ENCODE measurements at regions not wholly inside any gene's neighbourhood (a gene's known extent, or its start where the extent isn't known, plus 50 kb on each side); places are given as distances from the start of the nearest gene placed in this dataset.
A peak's percentile ranks its signal among the peaks of the same experiment; 100 is the strongest.

DNA sequence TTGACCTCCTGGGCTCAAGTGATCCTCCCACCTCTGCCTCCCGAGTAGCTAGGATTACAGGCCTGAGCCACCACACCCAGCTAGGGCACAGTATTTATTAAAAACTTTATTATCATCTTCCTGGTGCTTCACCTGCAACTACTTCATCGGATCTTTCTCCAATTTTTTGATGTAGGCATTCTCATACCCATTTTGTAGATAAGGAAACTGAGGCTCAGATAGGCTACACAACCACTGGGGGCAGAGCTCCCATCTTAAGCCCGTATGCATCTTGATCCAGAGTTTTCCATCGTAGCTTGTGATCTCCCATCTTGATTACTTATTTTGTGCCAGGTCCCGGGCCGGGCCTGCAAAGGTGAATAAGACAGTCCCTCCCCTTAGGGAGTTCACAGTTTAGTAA lies 68.1 kb upstream of the BCOR start:
- DNase-seq, result no peak

DNA sequence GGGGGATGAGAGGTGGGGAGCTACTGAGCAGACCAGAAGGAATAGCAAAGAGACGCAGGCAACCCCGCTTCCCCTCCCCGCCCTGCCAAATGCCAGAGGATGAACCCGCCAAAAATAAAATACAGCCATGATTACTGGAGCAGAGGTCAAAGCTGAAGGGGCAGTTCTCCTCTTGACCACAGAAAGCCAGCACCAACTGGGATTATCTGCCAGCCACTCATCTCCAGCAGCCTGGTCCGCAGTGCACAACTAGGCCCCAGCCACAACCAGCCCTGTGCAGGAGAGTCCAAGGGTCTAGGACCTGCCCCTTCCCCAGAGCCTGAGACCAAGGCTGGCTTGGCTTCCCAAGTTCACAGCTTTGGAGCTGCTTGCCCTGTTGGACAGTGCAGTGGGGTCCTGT lies 67.4 kb upstream of the BCOR start:
- no peak for DNase-seq

- no peak for DNase-seq
These were observed 67.0 kb upstream of the BCOR start for GRCh38 chrX:40164751-40165150.

DNA sequence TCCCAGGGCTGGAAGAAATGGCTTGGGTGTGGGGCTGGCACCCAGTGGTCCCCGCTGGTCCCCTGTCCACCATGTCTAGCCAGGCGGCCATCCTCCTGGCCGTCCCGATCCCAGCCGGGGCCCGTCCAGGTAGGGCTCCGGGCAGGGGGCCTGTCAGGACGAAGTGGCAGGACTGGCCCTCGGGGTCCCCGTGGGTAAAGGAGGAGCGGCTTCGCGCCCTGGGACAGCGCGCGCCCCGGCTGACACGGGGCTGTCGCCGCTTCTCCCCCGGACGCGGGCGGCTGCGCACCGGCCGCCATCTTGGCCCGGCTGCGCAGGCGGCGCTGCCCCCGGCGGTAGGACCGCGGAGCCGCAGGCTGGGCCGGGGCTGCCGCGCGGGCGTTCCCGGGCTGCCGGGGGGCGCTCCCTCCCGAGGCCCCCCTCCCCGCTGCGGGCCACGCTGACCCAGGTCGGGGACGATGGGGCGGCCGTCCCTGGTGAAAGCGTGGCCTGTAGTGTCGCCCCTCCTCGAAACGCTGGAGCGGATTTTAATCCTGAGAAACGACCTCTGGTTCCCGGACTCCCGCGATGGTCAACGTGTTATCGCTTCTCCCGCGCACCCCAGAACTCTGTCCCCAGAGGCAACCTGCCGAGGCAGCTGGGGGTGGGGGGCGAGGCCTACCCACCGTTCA lies 60.4 kb upstream of the BCOR start:
- no peak for DNase-seq

GRCh38 chrX:40157228-40158035 lies 59.7 kb upstream of the BCOR start:
- DNase-seq, result no peak

- DNase-seq, result no peak
These were observed 58.9 kb upstream of the BCOR start for GRCh38 chrX:40156470-40157227.

- no peak for DNase-seq
These were observed 58.1 kb upstream of the BCOR start for GRCh38 chrX:40155589-40156469.

- peak; percentile 19 for DNase-seq
These were observed 57.3 kb upstream of the BCOR start for GRCh38 chrX:40154853-40155588.

- DNase-seq, result peak; percentile 10
These were observed 56.6 kb upstream of the BCOR start for GRCh38 chrX:40154250-40154852.

- DNase-seq, result peak; percentile 53
These were observed 55.8 kb upstream of the BCOR start for GRCh38 chrX:40153345-40154249.

DNA sequence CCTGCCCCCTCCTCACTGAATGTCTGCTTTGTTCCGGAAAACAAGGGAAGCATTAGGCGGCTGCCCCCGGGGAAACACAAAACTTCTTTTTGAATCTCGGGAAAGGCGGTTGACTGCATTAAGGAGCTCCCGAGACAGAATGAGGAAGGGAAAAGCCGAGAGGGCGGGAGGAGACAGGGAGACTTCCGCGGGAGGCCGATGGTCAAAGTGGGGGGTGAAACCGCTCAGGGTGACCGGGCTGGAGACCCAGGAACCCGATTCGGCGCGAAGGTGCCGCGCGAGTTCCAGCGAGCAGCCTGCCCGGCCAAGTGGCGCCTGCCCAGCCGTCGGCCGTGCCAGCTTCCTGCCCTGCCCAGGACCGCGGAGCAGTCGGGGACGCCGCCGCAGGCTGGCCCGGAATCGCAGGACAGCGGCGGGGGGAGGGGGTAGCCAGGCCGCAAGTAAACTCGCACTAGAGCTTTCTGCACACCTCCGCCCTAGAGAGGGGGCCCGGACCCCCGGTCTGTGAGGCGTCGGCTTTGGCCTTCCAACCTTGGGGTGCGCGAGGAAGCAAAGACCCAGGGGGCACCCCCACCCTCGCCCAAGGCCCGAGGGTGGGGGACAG lies 55.1 kb upstream of the BCOR start:
- DNase-seq, result peak; percentile 13

DNA sequence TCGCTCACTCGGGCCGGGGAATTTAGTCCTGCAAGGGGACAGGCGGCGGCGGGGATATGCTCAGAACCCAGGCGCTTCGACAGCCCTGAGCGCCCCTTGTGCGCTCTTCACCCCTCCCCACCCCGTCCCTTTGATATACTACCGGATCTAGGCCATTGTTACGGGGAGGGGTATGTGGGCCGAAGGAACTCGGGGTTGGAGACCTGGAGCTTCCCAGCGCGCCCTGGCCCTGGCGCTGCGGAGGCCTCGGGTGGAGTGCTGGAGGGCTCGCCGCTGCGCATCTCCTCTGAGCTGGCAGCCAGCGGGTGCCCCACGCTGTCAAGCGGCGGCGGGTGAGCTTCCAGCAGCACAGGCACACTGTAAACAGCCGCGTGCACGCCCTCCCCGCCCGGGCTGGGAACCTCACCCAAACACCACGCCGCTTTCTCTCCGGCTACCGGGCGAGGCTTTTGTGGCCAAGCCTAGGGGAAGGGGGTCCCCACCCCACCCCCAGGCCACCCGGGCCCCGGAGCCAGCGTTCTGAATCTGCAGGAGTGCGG lies 54.5 kb upstream of the BCOR start:
- DNase-seq, result peak; percentile 5

- DNase-seq, result no peak
These were observed 53.7 kb upstream of the BCOR start for GRCh38 chrX:40151211-40152172.

- no peak for DNase-seq
These were observed 52.7 kb upstream of the BCOR start for GRCh38 chrX:40150503-40150902.

DNA sequence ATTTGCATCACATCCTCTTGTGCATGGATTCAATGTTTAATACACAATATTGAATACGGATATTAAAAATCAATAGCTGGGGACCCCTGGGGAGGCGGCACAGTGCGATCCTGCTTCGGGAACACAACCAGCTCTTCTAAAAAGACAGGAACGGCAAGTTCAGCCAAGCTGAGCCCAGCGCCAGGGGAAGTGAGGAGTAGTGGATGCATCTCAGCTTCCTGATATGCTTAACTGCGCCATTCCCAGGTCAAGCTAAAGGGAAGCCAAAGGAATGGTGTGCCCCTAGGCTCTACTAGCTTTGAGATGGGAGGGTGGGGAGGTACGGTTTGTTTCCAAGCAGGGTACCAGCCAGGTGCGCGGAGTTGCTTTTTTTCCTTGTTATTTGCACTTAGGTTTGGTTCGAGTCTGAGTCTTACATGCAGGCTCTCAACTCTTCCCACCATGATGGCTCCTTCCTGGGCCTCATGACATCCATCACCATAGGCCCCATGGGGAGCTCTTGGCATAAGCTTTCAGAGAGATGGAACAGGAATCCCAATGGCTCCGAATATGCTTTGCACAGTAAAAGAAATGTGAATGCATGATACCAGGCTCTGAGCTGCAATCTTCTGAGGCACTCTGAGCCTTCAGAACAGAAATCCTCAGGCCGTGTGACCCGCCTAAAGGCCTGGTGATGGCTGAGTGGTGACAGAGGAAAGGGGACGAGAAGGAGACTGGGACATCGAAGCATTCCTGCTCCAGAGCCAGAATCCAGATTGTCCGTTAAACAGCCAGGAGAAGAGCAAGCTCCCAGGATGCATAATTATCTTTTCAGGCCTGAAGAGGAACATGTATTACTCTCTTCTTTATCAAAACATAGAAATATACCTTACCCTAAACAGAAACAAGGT lies 51.8 kb upstream of the BCOR start:
- DNase-seq, result no peak

DNA sequence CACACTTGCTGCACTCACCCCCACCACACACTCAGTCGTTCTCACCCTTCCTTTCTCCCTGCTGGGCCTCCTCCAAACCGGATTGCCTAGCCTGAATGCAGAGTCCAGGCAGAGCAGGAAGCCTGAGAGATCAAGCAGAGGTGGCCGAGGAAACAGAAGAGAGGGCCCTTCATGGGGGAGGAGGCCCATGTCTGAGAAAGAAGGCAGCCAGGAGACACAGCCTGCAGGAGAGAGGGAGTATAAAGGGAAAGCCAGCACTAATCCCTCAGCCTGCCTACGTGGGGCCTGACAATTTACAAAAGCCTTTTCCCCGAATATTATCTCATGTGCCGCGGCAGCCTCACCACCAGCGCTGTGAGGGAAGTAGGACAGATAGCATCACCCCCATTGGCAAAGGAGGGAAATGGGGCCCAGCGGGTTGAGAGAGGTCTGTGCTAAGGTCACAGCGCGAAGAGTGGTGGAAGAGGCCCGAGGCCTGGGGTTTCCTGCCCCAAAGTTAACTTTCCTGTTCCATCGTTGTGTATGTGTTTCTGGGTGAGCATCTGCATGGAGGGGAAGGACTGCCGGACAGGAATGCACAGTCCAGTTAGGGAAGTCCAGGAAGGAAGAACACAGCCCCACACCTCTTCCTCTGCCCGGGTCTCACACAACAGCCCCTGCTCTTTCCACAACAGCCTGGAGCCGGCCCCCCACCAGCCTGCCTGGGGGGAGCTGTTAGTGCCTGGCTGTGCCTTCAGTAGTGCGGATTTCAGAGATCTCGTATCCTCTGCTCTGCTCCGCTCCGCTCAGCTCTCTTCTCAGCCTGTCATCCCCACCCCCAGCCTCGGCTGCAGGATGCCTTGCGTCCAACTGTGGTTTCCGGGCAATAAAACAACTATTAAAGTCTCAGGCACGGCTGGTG lies 50.9 kb upstream of the BCOR start:
- DNase-seq, result no peak
